Bronchial epithelial cell (primary cell): ENCODE measurements at regions not wholly inside any gene's neighbourhood (a gene's known extent, or its start where the extent isn't known, plus 50 kb on each side); places are given as distances from the start of the nearest gene placed in this dataset.

Source experiments
- DNase-seq: peaks from one replicate; pipeline ENCODE4 v3.0.0-alpha.2; 2010; ENCODE audit warnings: low read depth
- FAIRE-seq: peaks from 2 replicates; lab custom pipeline; 2011; peaks lifted over from hg19 to GRCh38; lab: Jason Lieb, UNC
- H3K27me3 ChIP-seq: 2 replicates; pipeline ENCODE4 v1.5.1; 2011; ENCODE audit warnings: low read length; ENCODE audit not compliant: control insufficient read depth, insufficient read depth
- H3K36me3 ChIP-seq: 2 replicates; pipeline ENCODE4 v1.5.1; 2011; ENCODE audit warnings: low read length; ENCODE audit not compliant: control insufficient read depth, insufficient read depth
- H3K4me3 ChIP-seq: 2 replicates; pipeline ENCODE4 v1.5.1; 2011; ENCODE audit warnings: mild to moderate bottlenecking, low read depth, low read length, control low read depth
- TF ChIP-seq, protein P1 (sequence below): IDR thresholded peaks from 2 replicates; pipeline ENCODE4 v1.5.1; 2011; ENCODE audit warnings: mild to moderate bottlenecking, moderate library complexity, low read length, control low read depth, inconsistent platforms; ENCODE audit not compliant: insufficient read depth, severe bottlenecking

DNA sequence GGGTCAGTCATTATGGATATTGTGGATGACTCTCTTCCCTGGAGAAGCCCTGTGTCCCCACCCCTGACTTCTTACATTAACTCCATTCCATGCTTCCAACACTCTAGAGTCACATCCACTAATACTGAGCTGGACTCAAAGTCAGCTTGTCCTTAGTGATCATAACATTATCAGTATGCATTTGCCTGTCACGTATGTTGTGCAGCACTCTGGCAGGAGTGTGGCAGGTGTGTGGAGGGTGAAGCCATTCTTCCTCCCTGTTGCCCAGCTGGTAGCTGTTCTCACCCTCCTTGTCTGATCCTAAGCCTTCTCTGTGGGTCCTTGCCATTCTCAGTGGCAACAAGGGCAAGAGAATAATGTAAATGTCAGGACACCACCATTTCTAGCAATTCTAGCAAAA lies 334.1 kb upstream of the RAB6C start:
- Histone ChIP-seq H3K4me3 (no peak overlapping the region), H3K36me3 (no peaks in the 10 kb centered on the region), H3K27me3 (no peaks in the 10 kb centered on the region)
- TF ChIP-seq, protein P1, sequence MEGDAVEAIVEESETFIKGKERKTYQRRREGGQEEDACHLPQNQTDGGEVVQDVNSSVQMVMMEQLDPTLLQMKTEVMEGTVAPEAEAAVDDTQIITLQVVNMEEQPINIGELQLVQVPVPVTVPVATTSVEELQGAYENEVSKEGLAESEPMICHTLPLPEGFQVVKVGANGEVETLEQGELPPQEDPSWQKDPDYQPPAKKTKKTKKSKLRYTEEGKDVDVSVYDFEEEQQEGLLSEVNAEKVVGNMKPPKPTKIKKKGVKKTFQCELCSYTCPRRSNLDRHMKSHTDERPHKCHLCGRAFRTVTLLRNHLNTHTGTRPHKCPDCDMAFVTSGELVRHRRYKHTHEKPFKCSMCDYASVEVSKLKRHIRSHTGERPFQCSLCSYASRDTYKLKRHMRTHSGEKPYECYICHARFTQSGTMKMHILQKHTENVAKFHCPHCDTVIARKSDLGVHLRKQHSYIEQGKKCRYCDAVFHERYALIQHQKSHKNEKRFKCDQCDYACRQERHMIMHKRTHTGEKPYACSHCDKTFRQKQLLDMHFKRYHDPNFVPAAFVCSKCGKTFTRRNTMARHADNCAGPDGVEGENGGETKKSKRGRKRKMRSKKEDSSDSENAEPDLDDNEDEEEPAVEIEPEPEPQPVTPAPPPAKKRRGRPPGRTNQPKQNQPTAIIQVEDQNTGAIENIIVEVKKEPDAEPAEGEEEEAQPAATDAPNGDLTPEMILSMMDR = no peak
- no peak for FAIRE-seq
- DNase-seq = no peak

DNA sequence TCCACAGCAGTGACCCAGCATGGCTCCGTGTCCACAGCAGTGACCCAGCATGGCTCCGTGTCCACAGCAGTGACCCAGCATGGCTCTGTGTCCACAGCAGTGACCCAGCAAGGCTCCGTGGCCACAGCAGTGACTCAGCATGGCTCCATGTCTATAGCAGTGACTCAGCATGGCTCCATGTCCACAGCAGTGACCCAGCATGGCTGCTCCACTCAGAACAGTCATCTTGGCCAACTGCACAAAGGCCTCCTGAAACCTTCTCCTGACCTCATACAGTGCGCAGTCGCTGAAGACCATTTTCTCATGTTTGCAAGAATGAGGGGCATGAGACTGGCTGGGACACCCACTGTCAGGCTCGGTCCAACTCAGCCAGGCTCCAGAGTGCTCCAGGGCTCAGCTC lies 333.4 kb upstream of the RAB6C start:
- H3K4me3 ChIP-seq = no peak overlapping the region
- H3K36me3 ChIP-seq = no peaks in the 10 kb centered on the region
- H3K27me3 ChIP-seq = no peaks in the 10 kb centered on the region
- DNase-seq = no peak
- TF ChIP-seq, protein P1 = no peak
- no peak for FAIRE-seq

DNA sequence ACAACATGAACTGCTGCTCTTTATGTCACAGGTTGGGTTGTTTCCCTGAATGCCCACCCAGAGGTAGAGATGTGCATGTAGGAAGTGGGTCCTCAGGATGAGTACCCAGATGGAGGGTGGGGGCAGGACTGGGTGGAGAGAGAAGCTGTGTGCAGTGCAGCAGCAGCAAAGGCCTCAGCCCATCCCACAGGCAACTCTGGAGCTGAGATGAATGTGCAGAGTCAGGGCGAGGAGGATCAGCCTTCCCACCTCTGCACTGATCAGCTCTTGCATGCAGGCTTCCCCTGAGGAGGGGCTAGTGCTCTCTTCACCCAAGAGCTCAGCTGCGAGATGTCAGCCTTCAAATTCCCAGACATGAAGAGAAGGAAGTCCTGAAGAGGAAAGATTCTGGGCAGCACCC lies 326.2 kb upstream of the RAB6C start:
- Histone ChIP-seq H3K36me3 (no peaks in the 10 kb centered on the region), H3K27me3 (no peaks in the 10 kb centered on the region), H3K4me3 (no peak overlapping the region)
- no peak for FAIRE-seq
- TF ChIP-seq, protein P1 = no peak
- no peak for DNase-seq

DNA sequence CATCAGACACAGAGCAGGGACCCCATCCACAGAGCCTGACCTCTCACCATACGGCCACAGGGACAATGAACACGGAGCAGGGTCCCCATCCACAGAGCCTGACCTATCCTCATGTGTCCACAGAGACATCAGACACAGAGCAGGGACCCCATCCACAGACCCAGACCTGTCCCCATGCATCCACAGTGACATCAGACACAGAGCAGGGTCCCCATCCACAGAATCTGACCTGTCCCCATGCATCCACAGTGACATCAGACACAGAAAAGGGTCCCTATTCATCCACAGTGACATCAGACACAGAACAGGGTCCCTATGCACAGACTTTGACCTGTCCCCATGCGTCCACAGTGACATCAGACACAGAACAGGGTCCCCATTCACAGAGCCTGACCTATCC lies 325.1 kb upstream of the RAB6C start:
- no peak overlapping the region for H3K4me3 ChIP-seq
- TF ChIP-seq, protein P1 = no peak
- DNase-seq (no peak), FAIRE-seq (no peak)
- H3K27me3 ChIP-seq = no peaks in the 10 kb centered on the region
- no peaks in the 10 kb centered on the region for H3K36me3 ChIP-seq

DNA sequence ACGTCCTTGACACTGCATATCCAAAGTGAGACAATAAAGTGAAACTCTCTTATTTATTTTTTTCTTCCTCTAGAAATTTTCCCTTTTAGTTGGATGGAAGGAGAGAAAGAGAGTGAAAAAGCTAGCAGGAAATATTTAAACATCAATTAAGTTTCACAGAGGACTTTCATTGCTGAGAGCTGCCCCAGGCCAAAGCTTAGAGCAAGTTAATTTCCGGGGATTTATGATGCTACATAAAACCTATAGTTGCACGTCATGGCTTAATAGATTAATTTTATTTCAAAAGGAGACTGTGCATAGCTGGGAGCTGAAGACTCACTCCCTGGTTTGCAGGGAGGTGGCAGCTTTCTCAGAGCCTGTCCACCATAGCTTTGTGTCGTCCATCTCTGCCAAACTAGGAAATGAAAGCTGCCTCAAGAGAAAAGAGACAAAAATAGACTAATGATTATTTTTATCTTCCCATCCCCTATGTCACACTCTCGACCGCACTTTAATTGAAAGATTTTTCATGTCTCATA lies 323.3 kb upstream of the RAB6C start:
- FAIRE-seq = no peak
- TF ChIP-seq, protein P1 = no peak
- DNase-seq = no peak
- Histone ChIP-seq H3K4me3 (no peak overlapping the region), H3K36me3 (no peaks in the 10 kb centered on the region), H3K27me3 (no peaks in the 10 kb centered on the region)

DNA sequence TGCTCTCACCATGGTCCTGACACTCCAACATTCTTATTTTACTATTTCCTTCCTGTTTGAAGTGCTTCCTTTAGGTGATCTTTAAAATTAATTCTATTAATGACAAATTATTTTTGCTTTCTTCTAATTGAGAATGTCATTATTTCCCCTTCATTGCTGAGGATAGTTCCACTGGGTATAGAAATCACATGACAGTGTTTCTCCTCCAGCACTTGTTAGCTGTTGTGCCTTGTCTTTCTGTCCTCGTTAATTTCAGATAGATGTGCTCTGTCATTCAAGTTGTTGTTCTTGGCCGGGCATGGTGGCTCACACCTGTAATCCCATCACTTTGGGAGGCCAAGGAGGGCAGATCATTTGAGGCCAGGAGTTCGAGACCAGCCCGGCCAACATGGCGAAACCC lies 321.0 kb upstream of the RAB6C start:
- no peak for FAIRE-seq
- TF ChIP-seq, protein P1 = no peak

More for the DNA sequence above, 321.0 kb upstream of the RAB6C start:
- DNase-seq = no peak
- Histone ChIP-seq H3K36me3 (no peaks in the 10 kb centered on the region), H3K27me3 (no peaks in the 10 kb centered on the region), H3K4me3 (no peak overlapping the region)
